Neural cell (in vitro differentiated cells): ENCODE measurements at regions not wholly inside any gene's neighbourhood (a gene's known extent, or its start where the extent isn't known, plus 50 kb on each side); places are given as distances from the start of the nearest gene placed in this dataset.

ENCODE experiments used
- H2AFZ ChIP-seq: fragments of 200-600, 300-800 bp; sonication (generic), shearing (Covaris generic); 2 replicates; pipeline ENCODE4 v1.6.0; 2014; ENCODE audit warnings: low read depth, mild to moderate bottlenecking, antibody characterized with exemption, low read length, moderate library complexity
- H3F3A ChIP-seq: fragments of 200-600 bp; shearing (Covaris generic); 2 replicates; pipeline ENCODE4 v1.6.1; 2016; ENCODE audit warnings: mild to moderate bottlenecking, moderate library complexity, mixed read lengths, antibody characterized with exemption, low read length; ENCODE audit not compliant: insufficient read depth, poor library complexity, severe bottlenecking
- H3K27ac ChIP-seq: fragments of 200-600, 300-800 bp; sonication (generic), shearing (Covaris generic); 2 replicates; pipeline ENCODE4 v1.5.1; 2014; ENCODE audit warnings: mild to moderate bottlenecking, low read length, moderate library complexity
- H3K27me3 ChIP-seq: fragments of 300-800, 200-600 bp; sonication (generic), shearing (Covaris generic); 2 replicates; pipeline ENCODE4 v1.6.0; 2014; ENCODE audit warnings: mild to moderate bottlenecking, low read depth, low read length, moderate library complexity; ENCODE audit not compliant: insufficient read depth
- H3K36me3 ChIP-seq: fragments of 300-800, 200-600 bp; sonication (generic), shearing (Covaris generic); 2 replicates; pipeline ENCODE4 v1.5.1; 2014; ENCODE audit warnings: mild to moderate bottlenecking, antibody characterized with exemption, low read length, moderate library complexity; ENCODE audit not compliant: insufficient read depth
- H3K4me2 ChIP-seq: fragments of 300-800, 200-600 bp; sonication (generic), shearing (Covaris generic); 2 replicates; pipeline ENCODE4 v1.6.0; 2014; ENCODE audit warnings: mild to moderate bottlenecking, low read length
- H3K4me3 ChIP-seq: fragments of 300-800, 200-600 bp; sonication (generic), shearing (Covaris generic); 2 replicates; pipeline ENCODE4 v1.5.1; 2014; ENCODE audit warnings: mild to moderate bottlenecking, low read length, moderate library complexity
- H3K79me2 ChIP-seq: fragments of 200-600 bp; shearing (Covaris generic); replicated peaks from 2 replicates; pipeline ENCODE4 v1.6.0; 2014; ENCODE audit warnings: mild to moderate bottlenecking, low read length, moderate library complexity; ENCODE audit not compliant: insufficient read depth
- H3K9ac ChIP-seq: fragments of 300-800, 200-600 bp; sonication (generic), shearing (Covaris generic); 2 replicates; pipeline ENCODE4 v1.6.1; 2016; ENCODE audit warnings: mild to moderate bottlenecking, low read length, mixed read lengths
- H3K9me2 ChIP-seq: fragments of 200-600 bp; shearing (Covaris generic); 2 replicates; pipeline ENCODE4 v1.6.1; 2016; ENCODE audit warnings: mild to moderate bottlenecking, low read length, mixed read lengths; ENCODE audit not compliant: insufficient read depth
- H3K9me3 ChIP-seq: fragments of 200-600, 300-800 bp; sonication (generic), shearing (Covaris generic); 2 replicates; pipeline ENCODE4 v1.6.1; 2016; ENCODE audit warnings: mild to moderate bottlenecking, mixed run types, low read length, moderate library complexity, mixed read lengths
- H4K20me1 ChIP-seq: fragments of 200-600 bp; shearing (Covaris generic); 2 replicates; pipeline ENCODE4 v1.6.1; 2016; ENCODE audit warnings: mild to moderate bottlenecking, mixed run types; ENCODE audit not compliant: insufficient read depth
- EP300 ChIP-seq: fragments of 450-650 bp; conservative IDR thresholded peaks from 2 replicates; pipeline ENCODE4 v1.6.1; 2014; ENCODE audit warnings: antibody characterized with exemption, mild to moderate bottlenecking, moderate library complexity; ENCODE audit not compliant: poor library complexity, severe bottlenecking
- EZH2 ChIP-seq: fragments of 200-600, 300-800 bp; shearing (Covaris generic), sonication (generic); IDR thresholded peaks from 2 replicates; pipeline ENCODE4 v1.6.1; 2014; ENCODE audit warnings: antibody characterized with exemption, low read length, borderline replicate concordance, mild to moderate bottlenecking; ENCODE audit not compliant: insufficient read depth, poor library complexity, severe bottlenecking
- MXI1 ChIP-seq: fragments of 450-650 bp; conservative IDR thresholded peaks from 2 replicates; pipeline ENCODE4 v1.6.1; 2014; ENCODE audit warnings: antibody characterized with exemption, mild to moderate bottlenecking; ENCODE audit not compliant: poor library complexity, severe bottlenecking
- POLR2AphosphoS5 ChIP-seq: IDR thresholded peaks from 2 replicates; pipeline ENCODE4 v1.6.1; 2012
- RAD21 ChIP-seq: fragments of 450-650 bp; conservative IDR thresholded peaks from 2 replicates; pipeline ENCODE4 v1.6.1; 2014; ENCODE audit warnings: antibody characterized with exemption, mild to moderate bottlenecking, moderate library complexity
- SMC3 ChIP-seq: fragments of 450-650 bp; conservative IDR thresholded peaks from 2 replicates; pipeline ENCODE4 v1.6.1; 2014; ENCODE audit warnings: antibody characterized with exemption, mild to moderate bottlenecking, moderate library complexity; ENCODE audit not compliant: poor library complexity
- TAF1 ChIP-seq: IDR thresholded peaks from 2 replicates; pipeline ENCODE4 v1.6.1; 2012; ENCODE audit warnings: low read depth
- TF ChIP-seq, protein P1 (sequence below): IDR thresholded peaks from 2 replicates; pipeline ENCODE4 v1.6.1; 2012; ENCODE audit warnings: borderline replicate concordance
- TF ChIP-seq, protein P2 (sequence below): fragments of 450-650 bp; IDR thresholded peaks from 2 replicates; pipeline ENCODE4 v1.5.1; 2014; ENCODE audit warnings: antibody characterized with exemption, mild to moderate bottlenecking, moderate library complexity; ENCODE audit not compliant: poor library complexity, severe bottlenecking

DNA sequence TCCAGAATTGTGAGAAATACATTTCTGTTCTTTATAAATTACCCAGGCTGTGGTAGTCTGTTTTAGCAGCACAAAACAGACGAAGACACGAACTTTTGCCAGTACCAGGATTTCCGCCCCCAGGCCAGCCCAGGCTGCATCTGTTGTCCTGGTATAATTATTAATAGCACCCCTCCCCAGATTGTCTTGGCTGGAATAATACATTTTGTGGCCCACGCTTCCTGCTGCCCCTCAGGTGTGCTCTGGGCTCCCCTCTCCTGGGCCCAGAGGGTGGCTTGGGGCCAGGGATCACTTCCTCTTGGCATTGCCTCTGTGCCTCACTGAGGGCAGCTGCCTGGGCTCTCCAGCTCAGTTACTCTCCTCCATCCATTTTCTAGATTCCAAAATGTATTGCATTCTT is 102.1 kb upstream of the HS6ST1 start:
- Histone ChIP-seq H3K4me3 (no peak overlapping the region), H2AFZ (no peak overlapping the region), H3K36me3 (no peaks in the 10 kb centered on the region), H3K27ac (no peak overlapping the region), H3F3A (no peaks in the 10 kb centered on the region), H4K20me1 (no peaks in the 10 kb centered on the region), H3K9me2 (no peaks in the 10 kb centered on the region), H3K9me3 (no peaks in the 10 kb centered on the region), H3K4me2 (no peak overlapping the region), H3K9ac (no peak overlapping the region), H3K79me2 (no peaks in the 10 kb centered on the region), H3K27me3 (no peaks in the 10 kb centered on the region)
- TF ChIP-seq EZH2 (no peak), SMC3 (no peak), RAD21 (no peak), POLR2AphosphoS5 (no peak), MXI1 (no peak), TAF1 (no peak), EP300 (no peak)
- TF ChIP-seq, protein P1, sequence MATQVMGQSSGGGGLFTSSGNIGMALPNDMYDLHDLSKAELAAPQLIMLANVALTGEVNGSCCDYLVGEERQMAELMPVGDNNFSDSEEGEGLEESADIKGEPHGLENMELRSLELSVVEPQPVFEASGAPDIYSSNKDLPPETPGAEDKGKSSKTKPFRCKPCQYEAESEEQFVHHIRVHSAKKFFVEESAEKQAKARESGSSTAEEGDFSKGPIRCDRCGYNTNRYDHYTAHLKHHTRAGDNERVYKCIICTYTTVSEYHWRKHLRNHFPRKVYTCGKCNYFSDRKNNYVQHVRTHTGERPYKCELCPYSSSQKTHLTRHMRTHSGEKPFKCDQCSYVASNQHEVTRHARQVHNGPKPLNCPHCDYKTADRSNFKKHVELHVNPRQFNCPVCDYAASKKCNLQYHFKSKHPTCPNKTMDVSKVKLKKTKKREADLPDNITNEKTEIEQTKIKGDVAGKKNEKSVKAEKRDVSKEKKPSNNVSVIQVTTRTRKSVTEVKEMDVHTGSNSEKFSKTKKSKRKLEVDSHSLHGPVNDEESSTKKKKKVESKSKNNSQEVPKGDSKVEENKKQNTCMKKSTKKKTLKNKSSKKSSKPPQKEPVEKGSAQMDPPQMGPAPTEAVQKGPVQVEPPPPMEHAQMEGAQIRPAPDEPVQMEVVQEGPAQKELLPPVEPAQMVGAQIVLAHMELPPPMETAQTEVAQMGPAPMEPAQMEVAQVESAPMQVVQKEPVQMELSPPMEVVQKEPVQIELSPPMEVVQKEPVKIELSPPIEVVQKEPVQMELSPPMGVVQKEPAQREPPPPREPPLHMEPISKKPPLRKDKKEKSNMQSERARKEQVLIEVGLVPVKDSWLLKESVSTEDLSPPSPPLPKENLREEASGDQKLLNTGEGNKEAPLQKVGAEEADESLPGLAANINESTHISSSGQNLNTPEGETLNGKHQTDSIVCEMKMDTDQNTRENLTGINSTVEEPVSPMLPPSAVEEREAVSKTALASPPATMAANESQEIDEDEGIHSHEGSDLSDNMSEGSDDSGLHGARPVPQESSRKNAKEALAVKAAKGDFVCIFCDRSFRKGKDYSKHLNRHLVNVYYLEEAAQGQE = no peak
- TF ChIP-seq, protein P2, sequence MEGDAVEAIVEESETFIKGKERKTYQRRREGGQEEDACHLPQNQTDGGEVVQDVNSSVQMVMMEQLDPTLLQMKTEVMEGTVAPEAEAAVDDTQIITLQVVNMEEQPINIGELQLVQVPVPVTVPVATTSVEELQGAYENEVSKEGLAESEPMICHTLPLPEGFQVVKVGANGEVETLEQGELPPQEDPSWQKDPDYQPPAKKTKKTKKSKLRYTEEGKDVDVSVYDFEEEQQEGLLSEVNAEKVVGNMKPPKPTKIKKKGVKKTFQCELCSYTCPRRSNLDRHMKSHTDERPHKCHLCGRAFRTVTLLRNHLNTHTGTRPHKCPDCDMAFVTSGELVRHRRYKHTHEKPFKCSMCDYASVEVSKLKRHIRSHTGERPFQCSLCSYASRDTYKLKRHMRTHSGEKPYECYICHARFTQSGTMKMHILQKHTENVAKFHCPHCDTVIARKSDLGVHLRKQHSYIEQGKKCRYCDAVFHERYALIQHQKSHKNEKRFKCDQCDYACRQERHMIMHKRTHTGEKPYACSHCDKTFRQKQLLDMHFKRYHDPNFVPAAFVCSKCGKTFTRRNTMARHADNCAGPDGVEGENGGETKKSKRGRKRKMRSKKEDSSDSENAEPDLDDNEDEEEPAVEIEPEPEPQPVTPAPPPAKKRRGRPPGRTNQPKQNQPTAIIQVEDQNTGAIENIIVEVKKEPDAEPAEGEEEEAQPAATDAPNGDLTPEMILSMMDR = no peak

DNA sequence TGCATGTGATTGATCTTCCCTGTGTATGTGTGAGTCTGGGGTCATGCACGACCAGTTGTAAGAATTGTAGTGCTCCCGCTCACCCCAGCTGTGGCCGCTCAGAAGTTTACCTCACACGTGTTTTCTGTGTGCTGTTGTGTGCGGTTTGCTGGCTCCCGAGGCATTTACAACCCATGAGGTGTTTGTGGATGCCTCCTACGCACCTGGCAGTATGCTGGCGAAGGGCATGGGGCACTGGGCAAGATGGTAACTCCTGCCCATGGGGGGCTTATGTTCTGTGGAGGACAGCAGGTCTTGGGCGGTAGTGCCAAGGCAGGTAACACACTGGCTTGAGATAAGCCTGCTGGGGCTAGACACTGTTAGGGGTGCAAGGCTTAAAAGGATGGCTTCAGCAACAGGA is 102.6 kb upstream of the HS6ST1 start:
- Histone ChIP-seq H3K4me2 (no peak overlapping the region), H3K9me3 (no peaks in the 10 kb centered on the region), H3K27ac (no peak overlapping the region), H4K20me1 (no peaks in the 10 kb centered on the region), H3F3A (no peaks in the 10 kb centered on the region), H3K36me3 (no peaks in the 10 kb centered on the region), H3K79me2 (no peaks in the 10 kb centered on the region), H3K9ac (no peak overlapping the region), H3K4me3 (no peak overlapping the region), H3K27me3 (no peaks in the 10 kb centered on the region), H2AFZ (no peak overlapping the region), H3K9me2 (no peaks in the 10 kb centered on the region)
- TF ChIP-seq RAD21 (no peak), TAF1 (no peak), SMC3 (no peak), MXI1 (no peak), EP300 (no peak), POLR2AphosphoS5 (no peak), EZH2 (no peak)
- TF ChIP-seq, protein P2 = no peak
- TF ChIP-seq, protein P1 = no peak
